ENCODE measurements at regions not wholly inside any gene's neighbourhood (a gene's known extent, or its start where the extent isn't known, plus 50 kb on each side); places are given as distances from the start of the nearest gene placed in this dataset.

DNA sequence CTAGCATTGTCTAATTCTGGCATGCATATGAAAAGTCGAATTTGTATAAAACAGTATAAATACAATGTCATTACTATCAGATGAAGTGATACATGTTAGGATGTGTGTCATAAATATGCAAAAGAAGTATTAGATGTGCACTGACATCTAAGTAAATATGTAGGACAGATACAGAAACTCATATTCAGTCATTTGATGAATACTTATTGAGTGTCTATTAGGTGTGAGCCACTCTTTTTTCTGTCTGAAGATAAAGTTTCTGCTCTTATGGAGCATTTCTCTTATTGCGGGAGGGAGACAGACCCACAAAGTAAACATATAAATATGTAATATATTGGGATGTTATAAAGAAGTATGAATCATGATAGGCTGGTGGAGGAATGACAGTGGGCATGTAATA lies 426.6 kb upstream of the B3GALT2 start:
- ChIA-PET POLR2A (no interaction called here), CTCF (interaction anchor here (1.6 kb wide), 1 partner anchor 72 kb away, joined by 3 read pairs; no protein-coding TSS in a partner anchor)
- no peak for DNase-seq
- Mint-ChIP-seq H3K27ac (no peak overlapping the region), H3K36me3 (ENCODE audit: low read depth) (peaks cover 14% of the 10 kb centered on the region), H3K9me3 (peaks cover 14% of the 10 kb centered on the region), H3K27me3 (no peaks in the 10 kb centered on the region), H3K4me1 (peaks cover 24% of the 10 kb centered on the region), H3K4me3 (no peak overlapping the region)

DNA sequence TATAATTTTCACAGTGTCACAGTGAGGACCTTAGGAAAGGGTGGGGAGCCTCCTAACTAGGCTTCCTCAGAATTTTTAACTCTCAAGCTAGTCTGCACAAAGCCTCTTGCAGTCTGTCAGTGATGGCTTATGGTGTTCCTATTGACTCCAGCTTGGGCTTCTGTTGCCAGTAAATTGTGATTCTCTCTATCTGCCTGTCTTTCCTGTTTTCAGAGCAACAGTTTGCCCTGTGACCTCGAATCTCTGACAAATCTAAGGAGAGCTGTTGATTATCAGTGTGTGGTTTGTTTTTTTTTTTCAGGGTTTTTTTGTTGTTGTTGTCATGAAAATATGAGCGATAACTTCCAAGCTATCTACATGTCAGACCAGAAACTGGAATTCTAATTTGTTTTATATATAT lies 423.2 kb upstream of the B3GALT2 start:
- Mint-ChIP-seq H3K27ac (no peak overlapping the region), H3K4me3 (no peak overlapping the region), H3K27me3 (no peaks in the 10 kb centered on the region), H3K36me3 (ENCODE audit: low read depth) (peaks cover 11% of the 10 kb centered on the region), H3K9me3 (peaks cover 9% of the 10 kb centered on the region), H3K4me1 (peaks cover 34% of the 10 kb centered on the region)
- CTCF ChIA-PET: interaction anchor here (0.7 kb wide), 1 partner anchor 21 kb away, joined by 3 read pairs; no protein-coding TSS in a partner anchor
- DNase-seq: no peak
- POLR2A ChIA-PET: no interaction called here

DNA sequence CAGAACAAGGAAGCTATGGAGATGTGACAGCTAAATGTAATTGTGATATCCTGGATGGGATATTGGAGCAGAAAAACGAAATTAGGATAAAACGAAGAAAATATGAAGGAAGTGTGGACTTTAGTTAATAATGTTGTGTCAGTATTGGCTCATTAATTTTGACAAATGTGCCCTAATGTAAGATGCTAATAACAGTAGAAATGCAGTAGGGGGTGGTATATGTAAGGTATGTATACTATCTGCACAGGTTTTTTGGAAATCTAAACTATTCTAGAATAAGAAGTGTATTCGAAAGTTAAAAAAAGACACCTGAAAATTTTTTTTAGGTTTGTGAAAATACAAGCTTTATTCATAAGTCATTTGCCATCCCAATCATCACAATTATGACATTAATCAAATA lies 421.4 kb upstream of the B3GALT2 start:
- H3K9me3 Mint-ChIP-seq: peaks cover 4% of the 10 kb centered on the region
- no peaks in the 10 kb centered on the region for H3K27me3 Mint-ChIP-seq
- CTCF ChIA-PET: no interaction called here
- POLR2A ChIA-PET: no interaction called here
- no peak overlapping the region for H3K27ac Mint-ChIP-seq
- no peak for DNase-seq
- H3K4me1 Mint-ChIP-seq: peaks cover 39% of the 10 kb centered on the region
- no peak overlapping the region for H3K4me3 Mint-ChIP-seq
- H3K36me3 Mint-ChIP-seq (ENCODE audit: low read depth): peaks cover 11% of the 10 kb centered on the region

DNA sequence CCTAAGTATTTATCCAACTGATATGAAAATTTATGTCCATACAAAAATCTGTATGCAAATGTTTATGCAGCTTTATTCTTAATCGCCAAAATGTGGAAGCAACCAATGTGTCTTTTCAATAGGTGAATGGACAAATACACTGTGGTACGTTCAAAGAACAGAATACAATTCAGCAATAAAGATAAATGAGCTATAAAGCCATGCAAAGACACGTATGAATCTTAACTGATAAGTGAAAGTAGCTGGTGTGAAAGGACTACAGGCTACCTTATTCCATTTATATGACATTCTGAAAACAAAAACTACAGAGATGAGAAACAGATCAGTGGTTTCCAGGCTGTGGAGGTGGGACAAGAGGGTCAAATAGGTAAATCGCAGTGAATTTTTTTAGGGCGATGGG lies 419.6 kb upstream of the B3GALT2 start:
- no peaks in the 10 kb centered on the region for H3K27me3 Mint-ChIP-seq
- no peak for DNase-seq
- peaks cover 11% of the 10 kb centered on the region for H3K36me3 Mint-ChIP-seq (ENCODE audit: low read depth)
- CTCF ChIA-PET: no interaction called here
- H3K4me1 Mint-ChIP-seq: peaks cover 39% of the 10 kb centered on the region
- no peak overlapping the region for H3K27ac Mint-ChIP-seq
- POLR2A ChIA-PET: interaction anchor here (0.7 to 1.7 kb wide), 2 partner anchors 66 to 127 kb away, joined by 3 read pairs; no protein-coding TSS in a partner anchor
- H3K9me3 Mint-ChIP-seq: peaks cover 4% of the 10 kb centered on the region
- H3K4me3 Mint-ChIP-seq: no peak overlapping the region

DNA sequence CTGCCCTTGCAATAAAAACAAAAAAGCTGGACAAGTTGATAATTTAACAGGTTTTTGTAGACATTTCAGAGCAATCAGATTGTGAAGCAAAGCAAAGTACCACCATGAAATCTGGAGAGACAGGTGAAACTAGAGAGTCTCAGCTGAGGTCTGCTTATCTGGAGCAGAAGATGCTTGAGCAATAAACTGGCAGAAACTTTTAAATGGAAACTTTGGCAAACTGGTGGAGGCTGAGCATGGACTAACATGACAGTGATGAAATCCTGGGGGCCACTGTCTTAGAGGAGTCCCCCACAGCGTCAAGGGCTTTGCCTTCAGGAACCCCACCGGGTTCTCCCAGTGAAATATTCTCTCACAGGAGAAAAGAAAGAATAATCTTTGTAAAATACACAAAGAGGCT lies 416.3 kb upstream of the B3GALT2 start:
- H3K9me3 Mint-ChIP-seq: no peaks in the 10 kb centered on the region
- H3K4me1 Mint-ChIP-seq: peaks cover 28% of the 10 kb centered on the region
- POLR2A ChIA-PET: no interaction called here
- H3K4me3 Mint-ChIP-seq: no peak overlapping the region
- CTCF ChIA-PET: no interaction called here
- H3K27me3 Mint-ChIP-seq: no peaks in the 10 kb centered on the region
- no peak for DNase-seq
- peaks cover 2% of the 10 kb centered on the region for H3K36me3 Mint-ChIP-seq (ENCODE audit: low read depth)
- H3K27ac Mint-ChIP-seq: no peak overlapping the region

DNA sequence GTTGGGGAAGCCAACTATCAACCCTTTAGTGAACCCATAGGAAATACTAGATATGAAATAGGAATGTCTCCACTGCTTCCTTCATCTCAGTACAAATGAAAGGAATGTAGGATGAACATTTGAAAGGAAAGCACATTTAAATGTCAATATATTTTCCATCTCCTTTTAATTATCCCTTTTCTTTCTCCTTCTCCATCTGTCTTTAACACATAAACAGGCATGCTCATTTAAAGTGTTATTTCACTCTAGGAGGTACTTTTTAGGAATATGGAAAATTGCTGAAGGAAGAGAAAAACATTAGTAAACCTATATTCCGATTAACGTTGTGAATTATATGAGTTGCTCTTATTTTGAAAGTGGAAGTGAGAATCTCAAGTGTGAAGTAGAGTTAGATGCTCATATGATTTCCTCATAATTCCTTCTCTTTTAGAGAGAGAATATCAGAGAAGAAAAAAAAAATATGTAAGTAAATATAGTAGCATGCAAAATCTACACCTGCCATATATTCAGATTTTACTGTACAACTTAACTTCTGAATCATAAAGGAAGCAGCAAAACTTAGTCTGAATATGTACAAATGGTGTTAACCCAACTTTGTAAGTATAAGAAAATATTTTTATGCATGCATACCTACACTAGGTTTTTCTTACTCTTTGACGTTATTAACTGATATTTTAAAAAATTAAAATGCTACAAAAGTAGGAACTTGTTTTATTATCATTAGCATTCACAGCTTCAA lies 406.9 kb upstream of the B3GALT2 start:
- no peaks in the 10 kb centered on the region for H3K27me3 Mint-ChIP-seq
- ChIA-PET CTCF (no interaction called here), POLR2A (no interaction called here)
- H3K36me3 Mint-ChIP-seq (ENCODE audit: low read depth): peaks cover 9% of the 10 kb centered on the region
- no peak for DNase-seq
- H3K9me3 Mint-ChIP-seq: no peaks in the 10 kb centered on the region
- peaks cover 36% of the 10 kb centered on the region for H3K4me1 Mint-ChIP-seq
- peak overlapping the region; percentile 78 for H3K27ac Mint-ChIP-seq
- peak overlapping the region; percentile 57 for H3K4me3 Mint-ChIP-seq

DNA sequence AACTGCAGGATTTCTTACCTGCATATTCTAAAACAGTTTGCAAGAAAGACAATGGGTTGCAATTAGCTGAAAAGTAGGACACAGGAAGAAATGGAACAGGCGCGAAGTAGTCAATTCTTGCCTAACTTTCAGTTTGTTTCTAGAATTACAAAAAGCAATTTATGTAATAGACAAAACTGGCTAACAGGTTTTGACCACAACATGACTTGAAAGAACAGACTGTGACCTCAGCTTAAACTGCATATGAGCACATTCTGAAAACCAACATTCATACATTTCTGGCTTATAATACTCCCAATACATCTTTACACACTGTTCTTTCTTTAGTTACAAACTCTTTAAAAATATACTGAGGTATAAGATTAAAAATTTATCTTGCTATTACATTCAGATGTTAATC lies 405.9 kb upstream of the B3GALT2 start:
- no peak for DNase-seq
- no peaks in the 10 kb centered on the region for H3K27me3 Mint-ChIP-seq
- no peaks in the 10 kb centered on the region for H3K9me3 Mint-ChIP-seq
- POLR2A ChIA-PET: interaction anchor here (0.7 to 1.5 kb wide), 9 partner anchors 12 to 112 kb away, joined by 3 to 8 read pairs (median 3); no protein-coding TSS in a partner anchor
- H3K27ac Mint-ChIP-seq: peak overlapping the region; percentile 78
- H3K4me1 Mint-ChIP-seq: peaks cover 36% of the 10 kb centered on the region
- H3K36me3 Mint-ChIP-seq (ENCODE audit: low read depth): peaks cover 9% of the 10 kb centered on the region
- CTCF ChIA-PET: no interaction called here
- H3K4me3 Mint-ChIP-seq: peak overlapping the region; percentile 57

DNA sequence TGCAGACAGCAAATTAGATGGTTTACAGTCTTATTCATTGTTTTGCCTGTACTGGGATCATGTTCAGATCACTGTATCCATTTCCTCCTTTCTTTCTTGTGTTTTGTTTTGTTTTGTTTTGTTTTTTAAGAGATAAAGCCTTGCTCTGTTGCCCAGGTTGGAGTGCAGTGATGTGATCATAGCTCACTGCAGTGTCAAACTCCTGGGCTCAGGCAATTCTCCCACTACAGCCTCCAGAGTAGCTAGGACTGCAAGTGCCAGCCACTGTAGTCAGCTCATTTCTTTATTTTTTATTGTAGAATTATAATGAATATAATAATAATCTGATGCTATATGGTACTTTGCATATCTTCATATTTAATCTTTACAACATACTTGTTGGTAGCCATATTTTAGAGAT lies 403.7 kb upstream of the B3GALT2 start:
- peaks cover 4% of the 10 kb centered on the region for H3K36me3 Mint-ChIP-seq (ENCODE audit: low read depth)
- no peak for DNase-seq
- POLR2A ChIA-PET: interaction anchor here (1.2 kb wide), 1 partner anchor 10 kb away, joined by 3 read pairs; no protein-coding TSS in a partner anchor
- no peaks in the 10 kb centered on the region for H3K27me3 Mint-ChIP-seq
- no peaks in the 10 kb centered on the region for H3K9me3 Mint-ChIP-seq
- H3K27ac Mint-ChIP-seq: no peak overlapping the region
- CTCF ChIA-PET: no interaction called here
- peaks cover 34% of the 10 kb centered on the region for H3K4me1 Mint-ChIP-seq
- H3K4me3 Mint-ChIP-seq: no peak overlapping the region

DNA sequence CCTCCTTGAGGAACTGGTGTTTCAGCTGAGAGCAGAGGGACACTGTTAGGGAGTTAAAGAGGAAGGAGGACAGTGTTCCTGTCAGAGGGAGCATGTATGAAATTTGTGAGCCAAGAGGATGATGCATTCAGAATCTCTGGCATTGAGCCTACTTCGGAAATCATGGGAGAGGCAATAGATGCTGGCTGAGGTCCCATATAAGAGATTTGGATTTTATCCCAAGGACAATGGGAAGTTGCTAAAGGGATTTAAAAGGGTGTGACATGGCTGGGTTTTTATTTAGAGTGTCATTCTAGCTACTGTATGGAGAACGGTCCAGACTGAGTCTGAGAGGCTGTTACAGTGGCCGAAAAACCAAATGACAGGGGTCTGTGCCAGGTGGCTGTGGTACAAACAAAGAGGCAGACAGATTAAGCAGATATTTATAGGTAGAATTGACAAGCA lies 403.2 kb upstream of the B3GALT2 start:
- no peaks in the 10 kb centered on the region for H3K9me3 Mint-ChIP-seq
- no peak for DNase-seq
- H3K27me3 Mint-ChIP-seq: no peaks in the 10 kb centered on the region
- ChIA-PET POLR2A (interaction anchor here (1.2 kb wide), 1 partner anchor 10 kb away, joined by 3 read pairs; no protein-coding TSS in a partner anchor), CTCF (no interaction called here)
- no peaks in the 10 kb centered on the region for H3K36me3 Mint-ChIP-seq (ENCODE audit: low read depth)
- peaks cover 32% of the 10 kb centered on the region for H3K4me1 Mint-ChIP-seq
- no peak overlapping the region for H3K27ac Mint-ChIP-seq
- no peak overlapping the region for H3K4me3 Mint-ChIP-seq

DNA sequence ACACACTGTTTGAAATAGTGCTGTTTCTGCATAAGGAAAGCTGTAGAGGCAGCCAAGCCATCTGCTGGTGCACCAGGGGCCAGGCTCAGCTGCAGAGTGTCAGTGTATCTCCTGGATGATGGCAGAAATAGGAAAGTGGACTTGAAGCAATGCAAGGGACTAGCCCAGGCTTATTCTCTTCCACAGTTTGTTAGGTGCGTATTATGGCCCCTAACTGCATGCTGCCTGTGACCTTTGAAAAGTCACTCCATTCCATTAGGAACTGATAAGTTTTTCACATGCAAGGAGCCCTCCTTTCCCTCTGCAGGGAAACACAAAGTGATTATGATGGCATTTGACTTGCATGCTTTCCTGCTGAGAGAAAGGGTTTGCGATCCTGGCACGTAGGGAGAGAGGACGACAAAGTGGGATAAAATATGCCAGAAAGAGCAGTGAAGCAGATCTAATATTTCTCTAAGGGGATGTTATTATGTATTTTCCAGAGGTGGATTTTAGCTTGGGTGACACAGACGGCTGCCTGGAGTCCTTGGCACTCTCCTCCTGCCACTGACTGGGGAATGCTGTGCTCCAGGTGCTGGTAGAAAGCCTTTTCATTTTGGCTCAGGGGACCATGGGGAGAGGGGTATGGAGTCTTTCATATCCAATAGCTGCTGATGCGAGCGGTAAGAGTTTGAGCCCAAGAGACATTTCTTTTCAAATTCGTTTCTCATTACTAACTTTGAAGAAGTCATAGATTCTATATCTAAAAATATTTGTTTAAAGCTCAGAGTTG lies 402.1 kb upstream of the B3GALT2 start:
- Mint-ChIP-seq H3K4me1 (peaks cover 24% of the 10 kb centered on the region), H3K27me3 (no peaks in the 10 kb centered on the region), H3K36me3 (ENCODE audit: low read depth) (peaks cover 3% of the 10 kb centered on the region), H3K27ac (no peak overlapping the region), H3K4me3 (no peak overlapping the region), H3K9me3 (no peaks in the 10 kb centered on the region)
- DNase-seq: no peak
- CTCF ChIA-PET: interaction anchor here (1.1 kb wide), 1 partner anchor 21 kb away, joined by 3 read pairs; no protein-coding TSS in a partner anchor
- POLR2A ChIA-PET: no interaction called here

DNA sequence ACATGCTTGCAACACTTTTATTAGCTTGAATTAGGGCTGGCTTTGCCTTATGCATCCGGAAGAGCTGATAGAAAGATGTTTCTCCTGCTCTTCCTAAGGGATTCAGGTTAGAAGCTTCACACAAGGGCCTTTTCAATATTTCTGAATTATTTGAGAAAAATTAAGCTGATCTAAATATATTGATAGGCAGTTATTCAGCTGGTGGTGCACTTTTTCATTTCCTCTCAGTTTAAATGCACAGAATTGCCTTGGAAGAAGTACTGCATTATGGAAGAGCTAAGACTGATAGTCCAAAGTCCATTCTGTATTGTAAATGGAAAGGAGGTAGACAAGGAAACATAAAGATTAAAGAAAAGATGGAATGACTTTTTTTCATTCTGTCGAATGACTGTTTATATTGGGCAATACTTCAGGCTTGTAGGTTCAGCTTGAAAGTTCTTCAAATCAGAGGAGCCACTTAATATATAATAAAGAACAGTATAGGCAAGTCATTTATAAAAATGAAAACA lies 398.4 kb upstream of the B3GALT2 start:
- H3K4me3 Mint-ChIP-seq: no peak overlapping the region
- peaks cover 4% of the 10 kb centered on the region for H3K9me3 Mint-ChIP-seq
- no peak overlapping the region for H3K27ac Mint-ChIP-seq
- peaks cover 7% of the 10 kb centered on the region for H3K36me3 Mint-ChIP-seq (ENCODE audit: low read depth)
- H3K4me1 Mint-ChIP-seq: peaks cover 1% of the 10 kb centered on the region
- CTCF ChIA-PET: no interaction called here
- no peak for DNase-seq
- no peaks in the 10 kb centered on the region for H3K27me3 Mint-ChIP-seq
- POLR2A ChIA-PET: interaction anchor here (1.0 to 1.2 kb wide), 2 partner anchors 14 to 45 kb away, joined by 3 read pairs; no protein-coding TSS in a partner anchor

DNA sequence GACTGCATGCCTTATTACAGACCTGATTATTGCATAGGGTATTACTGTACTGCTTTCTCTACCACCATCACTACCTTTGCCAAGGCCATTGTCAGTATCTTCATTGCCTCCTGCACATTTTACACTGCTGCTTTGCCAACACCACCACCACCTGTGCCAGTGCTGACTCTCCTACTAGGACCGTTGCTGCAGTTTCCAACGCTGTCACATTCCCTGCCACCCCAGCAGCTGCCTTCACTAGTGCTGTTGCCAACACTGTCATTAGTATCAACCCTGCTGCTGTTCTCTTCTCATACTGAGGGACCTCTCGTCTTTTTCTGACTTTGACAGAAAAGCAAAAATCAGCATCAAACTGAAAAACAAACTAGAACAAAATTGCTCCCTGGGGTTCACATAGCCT lies 394.9 kb upstream of the B3GALT2 start:
- peaks cover 2% of the 10 kb centered on the region for H3K27me3 Mint-ChIP-seq
- H3K36me3 Mint-ChIP-seq (ENCODE audit: low read depth): peaks cover 7% of the 10 kb centered on the region
- CTCF ChIA-PET: no interaction called here
- no peak overlapping the region for H3K4me3 Mint-ChIP-seq
- no peak for DNase-seq
- POLR2A ChIA-PET: interaction anchor here (1.4 kb wide), 1 partner anchor 10 kb away, joined by 4 read pairs; no protein-coding TSS in a partner anchor
- peaks cover 6% of the 10 kb centered on the region for H3K4me1 Mint-ChIP-seq
- no peak overlapping the region for H3K27ac Mint-ChIP-seq
- peaks cover 4% of the 10 kb centered on the region for H3K9me3 Mint-ChIP-seq

DNA sequence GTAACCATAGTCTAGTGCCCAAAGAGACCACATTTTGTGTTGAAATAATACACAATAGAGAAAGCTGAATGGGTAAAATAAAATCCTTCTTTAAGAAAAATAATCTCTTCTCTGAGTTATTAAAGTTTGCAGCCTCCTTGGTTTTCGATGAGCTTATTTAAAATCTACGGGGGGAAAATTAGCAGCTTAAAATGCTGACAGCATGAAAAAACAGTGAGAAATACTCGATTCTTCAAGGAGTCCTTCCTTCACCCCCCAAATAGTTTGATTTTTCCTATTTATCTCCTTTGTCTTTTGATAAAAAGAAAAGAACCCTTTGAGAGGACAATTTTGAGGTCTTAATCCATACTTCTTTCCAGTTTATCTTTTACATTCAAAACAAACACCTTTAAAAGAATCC lies 394.0 kb upstream of the B3GALT2 start:
- ChIA-PET CTCF (no interaction called here), POLR2A (interaction anchor here (1.3 to 2.0 kb wide), 3 partner anchors 10 to 40 kb away, joined by 3 to 6 read pairs (median 4); no protein-coding TSS in a partner anchor)
- Mint-ChIP-seq H3K27ac (no peak overlapping the region), H3K9me3 (peaks cover 4% of the 10 kb centered on the region), H3K4me3 (no peak overlapping the region), H3K4me1 (peaks cover 6% of the 10 kb centered on the region), H3K27me3 (peaks cover 2% of the 10 kb centered on the region), H3K36me3 (ENCODE audit: low read depth) (peaks cover 7% of the 10 kb centered on the region)
- no peak for DNase-seq
